Fibroblast of pulmonary artery (primary cell): ENCODE measurements at regions not wholly inside any gene's neighbourhood (a gene's known extent, or its start where the extent isn't known, plus 50 kb on each side); places are given as distances from the start of the nearest gene placed in this dataset.

Source experiments
- DNase-seq: peaks from one replicate; pipeline ENCODE4 v3.0.0-alpha.2; 2010; ENCODE audit warnings: low read depth
- H3K4me3 ChIP-seq: replicated peaks from 2 replicates; pipeline ENCODE4 v1.5.1; 2011; ENCODE audit warnings: low read depth, mild to moderate bottlenecking, control low read depth, low read length, moderate library complexity
- TF ChIP-seq, protein P1 (sequence below): IDR thresholded peaks from 2 replicates; pipeline ENCODE4 v1.5.1; 2011; ENCODE audit warnings: mild to moderate bottlenecking, control low read depth, low read length, inconsistent platforms; ENCODE audit errors: missing control alignments

DNA sequence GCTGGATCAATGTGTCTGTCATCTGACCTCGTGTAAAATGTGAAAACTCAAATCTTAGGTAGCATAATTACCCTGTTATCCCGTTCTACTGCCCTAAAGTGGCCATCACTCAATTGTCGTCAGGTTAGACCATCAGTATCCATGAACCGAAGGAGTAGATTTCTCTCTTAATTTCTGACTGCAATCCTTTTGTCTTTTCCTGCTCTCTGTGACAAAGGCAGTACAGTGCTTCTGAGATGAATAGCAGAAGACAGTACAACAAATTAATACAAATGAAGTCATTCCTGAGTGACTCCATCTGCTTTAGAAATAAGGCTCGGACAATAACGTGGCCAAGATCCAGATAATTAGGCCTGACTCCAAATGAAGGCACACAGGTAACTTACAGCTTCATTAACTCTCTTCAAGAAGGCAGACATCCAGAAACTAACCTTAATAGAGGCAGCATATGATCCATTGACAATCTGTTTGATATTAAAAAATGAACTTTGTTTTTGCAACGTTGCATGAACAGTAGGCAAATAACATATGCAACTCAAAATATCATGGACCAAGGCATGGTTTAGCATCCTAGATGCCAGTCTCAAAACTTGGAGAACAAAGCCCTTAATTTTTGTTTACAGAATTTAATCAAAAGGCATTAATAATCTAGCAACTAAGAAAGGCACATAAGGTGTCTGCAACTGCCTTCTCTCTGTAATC is 96.7 kb upstream of the CDH20 start:
- H3K4me3 ChIP-seq, result no peak overlapping the region
- DNase-seq, result no peak
- TF ChIP-seq, protein P1, sequence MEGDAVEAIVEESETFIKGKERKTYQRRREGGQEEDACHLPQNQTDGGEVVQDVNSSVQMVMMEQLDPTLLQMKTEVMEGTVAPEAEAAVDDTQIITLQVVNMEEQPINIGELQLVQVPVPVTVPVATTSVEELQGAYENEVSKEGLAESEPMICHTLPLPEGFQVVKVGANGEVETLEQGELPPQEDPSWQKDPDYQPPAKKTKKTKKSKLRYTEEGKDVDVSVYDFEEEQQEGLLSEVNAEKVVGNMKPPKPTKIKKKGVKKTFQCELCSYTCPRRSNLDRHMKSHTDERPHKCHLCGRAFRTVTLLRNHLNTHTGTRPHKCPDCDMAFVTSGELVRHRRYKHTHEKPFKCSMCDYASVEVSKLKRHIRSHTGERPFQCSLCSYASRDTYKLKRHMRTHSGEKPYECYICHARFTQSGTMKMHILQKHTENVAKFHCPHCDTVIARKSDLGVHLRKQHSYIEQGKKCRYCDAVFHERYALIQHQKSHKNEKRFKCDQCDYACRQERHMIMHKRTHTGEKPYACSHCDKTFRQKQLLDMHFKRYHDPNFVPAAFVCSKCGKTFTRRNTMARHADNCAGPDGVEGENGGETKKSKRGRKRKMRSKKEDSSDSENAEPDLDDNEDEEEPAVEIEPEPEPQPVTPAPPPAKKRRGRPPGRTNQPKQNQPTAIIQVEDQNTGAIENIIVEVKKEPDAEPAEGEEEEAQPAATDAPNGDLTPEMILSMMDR, result no peak

DNA sequence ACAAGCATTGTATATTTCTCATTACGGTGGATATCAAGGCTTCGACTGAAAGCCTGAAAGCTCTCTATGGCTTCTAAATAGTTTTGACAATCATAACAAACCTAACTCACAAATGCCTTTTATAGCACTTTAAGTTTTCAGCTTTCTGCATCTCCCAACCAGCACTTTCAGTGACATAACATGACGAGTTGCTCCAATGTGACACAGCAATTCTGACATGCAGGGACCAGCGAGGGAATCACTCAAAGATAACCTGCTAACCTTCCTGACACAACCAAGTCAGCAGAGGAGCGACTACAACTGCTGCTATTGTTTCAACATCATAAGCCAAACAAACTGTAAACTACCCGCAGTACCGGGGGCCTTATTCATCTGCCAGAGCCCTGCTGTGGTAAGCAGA is 95.7 kb upstream of the CDH20 start:
- TF ChIP-seq, protein P1, result no peak
- H3K4me3 ChIP-seq, result no peak overlapping the region
- no peak for DNase-seq

DNA sequence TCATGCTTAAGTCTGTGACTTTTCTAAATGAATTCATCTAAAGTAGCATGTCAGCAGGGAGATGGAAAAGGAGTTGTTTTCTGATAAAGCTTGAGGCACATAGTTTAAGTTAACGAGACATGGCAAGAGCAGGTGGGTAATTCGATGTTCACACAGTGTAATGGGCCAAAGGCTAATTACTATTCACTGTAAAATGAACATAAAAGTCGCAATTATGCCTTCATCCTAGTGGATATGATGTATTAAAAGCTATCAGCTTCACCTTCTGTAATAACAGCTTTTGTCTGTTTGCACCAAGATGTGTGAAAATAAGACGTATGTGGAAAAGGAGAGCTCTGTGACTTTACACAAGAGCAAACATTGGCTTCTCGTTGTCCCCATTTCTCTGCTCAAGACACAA is 94.2 kb upstream of the CDH20 start:
- TF ChIP-seq, protein P1, result no peak
- no peak for DNase-seq
- H3K4me3 ChIP-seq, result no peak overlapping the region

DNA sequence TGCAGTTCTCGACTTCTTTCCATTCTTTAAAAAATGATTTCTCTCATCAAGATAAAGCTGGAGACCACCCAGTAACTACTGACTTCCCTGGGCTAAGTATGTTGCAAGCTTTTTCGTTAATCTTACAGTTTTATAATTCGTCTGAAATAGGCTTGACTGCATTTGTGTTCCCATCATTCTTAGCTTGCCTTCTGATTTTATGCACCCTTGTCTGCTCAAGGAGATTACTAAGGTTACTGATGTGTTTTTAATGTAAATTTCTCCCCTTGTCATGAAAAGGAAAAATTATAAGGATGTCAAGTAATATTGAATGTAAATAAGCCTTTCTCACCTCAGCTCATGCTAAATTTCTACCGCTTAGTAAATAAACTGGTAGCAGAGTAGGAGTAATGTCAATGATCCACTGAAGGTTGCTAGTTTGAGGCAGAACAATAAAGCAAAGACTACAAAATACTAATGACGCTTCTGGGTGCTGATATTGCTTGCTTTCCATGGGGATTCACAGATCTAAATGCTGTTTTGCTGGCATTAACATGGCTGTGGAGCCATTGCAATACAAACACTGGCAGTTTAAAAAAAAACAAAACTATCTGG is 91.9 kb upstream of the CDH20 start:
- TF ChIP-seq, protein P1, result no peak
- H3K4me3 ChIP-seq, result no peak overlapping the region
- no peak for DNase-seq

DNA sequence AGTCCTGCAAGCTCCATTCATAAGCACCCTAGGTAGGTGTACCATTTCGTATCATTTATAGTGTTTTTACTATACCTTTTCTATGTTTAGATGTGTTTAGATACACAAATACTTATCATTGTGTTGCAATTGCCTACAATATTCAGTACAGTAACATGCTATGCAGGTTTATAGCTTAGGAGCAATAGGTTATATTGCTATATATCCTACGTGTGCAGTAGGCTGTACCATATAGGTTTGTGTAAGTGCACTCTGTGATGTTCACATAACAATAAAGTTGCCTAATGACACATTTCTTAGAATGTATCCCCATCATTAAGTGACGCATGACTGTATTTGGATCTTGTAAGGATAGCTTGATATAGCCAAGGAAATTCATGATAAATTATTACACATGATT is 88.6 kb upstream of the CDH20 start:
- DNase-seq, result no peak
- TF ChIP-seq, protein P1, result no peak
- H3K4me3 ChIP-seq, result no peak overlapping the region

DNA sequence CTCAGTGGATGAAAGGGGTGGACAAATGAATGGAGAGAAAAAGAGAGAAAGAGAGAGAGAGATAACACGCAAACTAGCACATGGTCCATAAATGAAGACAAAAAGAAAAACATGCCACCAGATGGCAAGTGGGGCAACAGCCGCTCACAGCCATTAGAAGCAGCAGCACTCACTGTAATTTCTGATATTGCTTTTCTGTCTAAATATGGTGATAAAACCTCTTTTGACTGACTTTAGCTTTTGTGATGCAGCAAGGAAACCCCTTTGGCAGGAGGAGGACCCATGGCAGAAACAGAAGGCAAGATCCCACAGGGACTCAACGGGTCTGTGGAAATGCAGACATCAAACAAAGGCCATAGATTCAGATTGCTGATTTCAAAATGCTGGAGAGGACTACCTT is 88.0 kb upstream of the CDH20 start:
- no peak overlapping the region for H3K4me3 ChIP-seq
- TF ChIP-seq, protein P1, result no peak
- no peak for DNase-seq

DNA sequence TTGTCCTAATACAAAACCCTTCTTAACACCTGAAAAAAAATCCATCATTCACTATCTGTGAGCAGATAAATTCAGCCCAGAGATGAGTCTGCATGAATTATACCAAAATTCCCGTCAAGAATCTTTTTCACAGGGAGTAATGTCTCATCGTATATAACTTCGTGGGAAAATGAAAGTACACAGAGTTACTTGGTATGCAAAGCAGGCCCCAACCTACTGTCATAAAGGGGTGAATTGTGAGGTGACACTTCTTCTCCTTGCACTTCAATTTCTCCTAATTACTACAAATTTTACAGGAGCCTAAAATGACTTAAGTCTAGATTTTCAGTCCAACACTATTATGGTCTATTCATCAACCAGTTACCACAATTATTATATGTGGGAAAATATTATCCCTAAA is 84.6 kb upstream of the CDH20 start:
- TF ChIP-seq, protein P1, result no peak
- H3K4me3 ChIP-seq, result no peak overlapping the region
- DNase-seq, result no peak
